GM20000 (cell line): ENCODE measurements at regions not wholly inside any gene's neighbourhood (a gene's known extent, or its start where the extent isn't known, plus 50 kb on each side); places are given as distances from the start of the nearest gene placed in this dataset.

Experiments used
- DNase-seq: peaks from one replicate; pipeline ENCODE4 v3.0.0; 2012; ENCODE audit warnings: low spot score
- CTCF ChIP-seq: IDR thresholded peaks from 2 replicates; pipeline ENCODE4 v1.5.1; 2012; ENCODE audit warnings: mild to moderate bottlenecking, control low read depth; ENCODE audit errors: extremely low read depth, missing control alignments

- no peak for DNase-seq
- no peak for TF ChIP-seq CTCF
These were observed 295.8 kb upstream of the IRX2 start for GRCh38 chr5:3047212-3047774.

GRCh38 chr5:3043600-3043999 is 292.1 kb upstream of the IRX2 start:
- no peak for TF ChIP-seq CTCF
- DNase-seq = no peak

DNA sequence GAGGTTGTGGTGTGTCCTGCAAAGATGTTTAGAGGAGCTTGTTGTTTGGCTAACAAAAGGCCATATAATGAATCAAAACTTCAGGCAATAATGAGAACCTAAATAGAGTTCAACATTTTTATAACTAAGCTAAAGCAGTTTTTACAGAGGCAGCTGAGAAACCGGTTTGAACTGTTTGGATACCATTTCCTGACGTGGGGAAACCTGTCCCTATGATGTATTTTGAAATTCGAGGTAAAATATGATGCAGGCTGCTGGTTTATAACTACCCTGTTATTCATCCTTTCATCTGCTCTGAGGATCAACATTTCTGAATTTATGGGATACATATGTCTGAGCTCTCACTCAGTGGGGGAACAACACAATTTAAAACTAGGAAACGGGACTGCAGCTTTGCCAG is 289.5 kb upstream of the IRX2 start:
- no peak for TF ChIP-seq CTCF
- DNase-seq = no peak

- no peak for TF ChIP-seq CTCF
- DNase-seq = no peak
These were observed 284.7 kb upstream of the IRX2 start for GRCh38 chr5:3036041-3036788.

GRCh38 chr5:3035452-3035851 is 284.0 kb upstream of the IRX2 start:
- TF ChIP-seq CTCF = no peak
- no peak for DNase-seq

DNA sequence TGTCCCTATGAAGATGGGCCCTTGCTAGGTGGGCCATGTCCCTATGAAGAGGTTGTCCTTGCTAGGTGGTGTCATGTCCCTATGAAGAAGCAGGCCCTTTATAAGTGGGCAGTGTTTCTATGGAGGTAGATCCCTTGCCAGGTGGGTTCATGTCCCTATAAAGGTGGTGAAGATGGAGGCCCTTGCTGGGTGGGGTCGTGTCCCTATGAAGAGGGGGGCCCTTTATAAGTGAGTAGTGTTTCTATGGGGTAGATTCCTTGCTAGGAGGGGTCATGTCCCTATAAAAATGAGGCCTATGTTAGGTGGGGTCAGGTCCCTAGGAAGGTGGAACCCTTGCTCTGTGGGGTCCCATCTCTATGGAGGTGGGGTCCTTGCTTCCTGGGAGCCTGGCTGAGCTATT is 283.4 kb upstream of the IRX2 start:
- no peak for DNase-seq
- no peak for TF ChIP-seq CTCF

GRCh38 chr5:3034449-3034848 is 283.0 kb upstream of the IRX2 start:
- DNase-seq = no peak
- no peak for TF ChIP-seq CTCF
